GM12892 (cell line): ENCODE measurements at regions not wholly inside any gene's neighbourhood (a gene's known extent, or its start where the extent isn't known, plus 50 kb on each side); places are given as distances from the start of the nearest gene placed in this dataset.

Experiments used
- POLR2A ChIP-seq: IDR thresholded peaks from 2 replicates; pipeline ENCODE4 v1.6.1; 2011; ENCODE audit warnings: low read depth, low read length, control low read depth
- POLR2AphosphoS5 ChIP-seq: IDR thresholded peaks from 2 replicates; pipeline ENCODE4 v1.6.1; 2011; ENCODE audit warnings: low read depth, low read length, control low read depth
- TAF1 ChIP-seq: IDR thresholded peaks from 2 replicates; pipeline ENCODE4 v1.6.1; 2011; ENCODE audit warnings: low read depth, mild to moderate bottlenecking, control low read depth, low read length, borderline replicate concordance

DNA sequence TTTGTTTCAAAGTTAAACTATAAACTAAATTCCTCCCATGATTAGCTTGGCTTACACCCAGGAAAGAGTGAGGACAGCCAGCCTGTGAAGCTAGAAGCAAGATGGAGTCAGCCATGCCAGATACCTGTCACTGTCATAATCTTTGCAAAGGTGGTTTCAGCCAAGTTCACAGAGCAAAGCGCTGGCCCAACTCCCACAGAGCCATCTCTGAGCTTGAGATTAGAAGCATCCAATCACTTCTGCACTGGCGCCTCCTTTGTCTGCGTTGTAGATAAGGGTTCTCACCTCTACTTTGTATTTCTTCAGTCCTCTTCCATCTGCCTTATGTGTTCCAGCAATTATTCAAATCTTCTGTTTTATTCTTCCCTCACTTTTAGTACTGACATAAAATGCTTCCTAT is 119.4 kb upstream of the ACO1 start:
- TF ChIP-seq TAF1 (no peak), POLR2A (no peak), POLR2AphosphoS5 (no peak)
